HuH-7 (cell line): ENCODE measurements at regions not wholly inside any gene's neighbourhood (a gene's known extent, or its start where the extent isn't known, plus 50 kb on each side); places are given as distances from the start of the nearest gene placed in this dataset.
"Not testable (repeated sequence)": the region's sequence is repeated elsewhere in the genome, so short reads cannot be mapped to it uniquely, and the experiment has no call there.

Experiments
- DNase-seq: peaks from one replicate; pipeline ENCODE4 v3.0.0; 2011; ENCODE audit warnings: low spot score

GRCh38 chr2:51779723-51780122 lies 747.8 kb upstream of the NRXN1 start:
- not testable (repeated sequence) for DNase-seq

DNA sequence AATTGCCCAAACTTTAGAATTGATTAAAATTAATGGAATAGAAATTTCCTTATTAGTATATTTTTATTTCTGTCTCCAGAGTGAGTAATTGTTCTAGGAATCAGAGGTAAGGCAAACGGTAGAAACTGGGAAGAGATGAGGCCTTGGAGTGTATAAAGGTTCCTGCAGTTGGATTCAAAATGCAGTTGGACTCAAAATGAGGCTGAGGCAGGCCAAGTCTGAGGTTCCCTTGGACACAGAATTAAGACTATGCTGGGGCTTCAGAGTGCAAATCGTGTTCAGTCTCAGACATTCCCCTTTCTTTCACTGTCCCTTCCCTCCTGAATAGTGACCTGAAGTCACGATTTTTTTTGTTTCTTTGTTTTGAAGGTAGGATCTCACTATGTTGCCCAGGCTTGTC lies 746.9 kb upstream of the NRXN1 start:
- no peak for DNase-seq

DNA sequence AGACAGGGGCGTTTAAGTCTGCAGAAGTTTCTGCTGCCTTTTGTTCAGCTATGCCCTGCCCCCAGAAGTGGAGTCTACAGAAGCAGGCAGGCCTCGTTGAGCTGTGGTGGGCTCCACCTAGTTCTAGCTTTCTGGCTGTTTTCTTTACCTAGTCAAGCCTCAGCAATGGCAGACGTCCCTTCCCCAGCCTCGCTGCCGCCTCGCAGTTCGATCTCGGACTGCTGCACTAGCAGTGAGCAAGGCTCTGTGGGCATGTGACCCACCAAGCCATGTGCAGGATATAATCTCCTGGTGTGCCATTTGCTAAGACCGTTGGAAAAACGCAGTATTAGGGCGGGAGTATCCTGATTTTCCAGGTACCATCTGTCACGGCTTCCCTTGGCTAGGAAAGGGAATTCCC lies 742.7 kb upstream of the NRXN1 start:
- not testable (repeated sequence) for DNase-seq

DNA sequence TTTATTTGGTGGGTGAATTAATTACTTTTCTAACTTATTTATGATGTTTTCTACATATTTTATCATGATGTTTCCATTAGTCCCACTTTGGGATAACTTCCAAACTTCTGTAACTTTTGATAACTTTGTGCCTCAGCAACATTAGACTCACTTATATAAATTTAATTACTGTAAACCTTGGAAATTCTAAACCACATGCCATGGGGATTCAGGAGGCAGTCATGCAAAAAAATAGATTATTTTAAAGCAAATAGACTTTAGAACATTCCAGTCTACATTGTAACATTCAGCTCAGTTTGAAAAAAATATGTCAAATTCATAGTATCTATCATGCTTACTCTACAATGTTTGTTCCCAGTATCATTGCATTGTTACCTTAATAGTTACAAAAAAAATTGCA lies 728.5 kb upstream of the NRXN1 start:
- no peak for DNase-seq

GRCh38 chr2:51758081-51758480 lies 726.1 kb upstream of the NRXN1 start:
- no peak for DNase-seq

GRCh38 chr2:51734115-51734514 lies 702.2 kb upstream of the NRXN1 start:
- peak; percentile 15 for DNase-seq

- DNase-seq, result no peak
Observed at GRCh38 chr2:51723691-51724090, 691.8 kb upstream of the NRXN1 start.

DNA sequence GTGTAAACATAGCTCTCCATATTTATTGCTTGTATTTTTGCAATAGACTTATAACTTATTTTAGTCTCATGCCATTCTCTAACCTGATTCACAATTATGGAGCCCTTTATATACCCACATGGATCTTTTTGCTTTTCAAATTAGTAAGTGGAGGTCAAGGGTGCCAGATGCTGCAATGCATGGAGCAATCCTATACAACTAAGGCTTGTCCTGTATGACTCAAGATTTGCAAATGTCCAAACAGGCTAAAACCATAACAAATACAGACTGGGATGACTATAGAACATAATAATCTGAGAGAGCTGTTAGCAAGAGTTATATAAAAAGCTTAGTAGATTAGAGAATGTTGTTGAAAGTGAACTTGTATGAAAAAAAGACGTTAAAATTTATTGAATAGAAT lies 690.4 kb upstream of the NRXN1 start:
- DNase-seq, result no peak

GRCh38 chr2:51720826-51721225 lies 688.9 kb upstream of the NRXN1 start:
- no peak for DNase-seq

GRCh38 chr2:51718881-51719280 lies 686.9 kb upstream of the NRXN1 start:
- no peak for DNase-seq

DNA sequence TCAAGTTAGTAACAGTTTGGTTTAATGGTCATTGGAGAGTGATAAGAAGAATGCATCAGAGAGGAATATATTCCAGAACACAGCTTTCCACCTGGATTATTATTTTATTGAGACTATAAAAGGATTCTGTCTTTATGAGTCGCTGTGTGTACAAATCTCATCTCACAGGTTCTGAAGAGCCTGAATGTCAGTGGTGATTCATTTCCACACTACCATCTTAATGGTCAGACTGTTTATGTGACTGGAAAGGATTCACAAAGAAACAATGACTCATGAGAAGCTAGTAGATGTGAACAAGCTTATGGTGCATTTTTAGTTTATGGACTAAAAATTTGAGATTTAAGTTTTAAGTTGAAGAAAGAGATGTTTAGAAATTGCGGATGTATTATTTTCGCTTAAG lies 685.4 kb upstream of the NRXN1 start:
- DNase-seq, result no peak

GRCh38 chr2:51711766-51712165 lies 679.8 kb upstream of the NRXN1 start:
- DNase-seq, result no peak

DNA sequence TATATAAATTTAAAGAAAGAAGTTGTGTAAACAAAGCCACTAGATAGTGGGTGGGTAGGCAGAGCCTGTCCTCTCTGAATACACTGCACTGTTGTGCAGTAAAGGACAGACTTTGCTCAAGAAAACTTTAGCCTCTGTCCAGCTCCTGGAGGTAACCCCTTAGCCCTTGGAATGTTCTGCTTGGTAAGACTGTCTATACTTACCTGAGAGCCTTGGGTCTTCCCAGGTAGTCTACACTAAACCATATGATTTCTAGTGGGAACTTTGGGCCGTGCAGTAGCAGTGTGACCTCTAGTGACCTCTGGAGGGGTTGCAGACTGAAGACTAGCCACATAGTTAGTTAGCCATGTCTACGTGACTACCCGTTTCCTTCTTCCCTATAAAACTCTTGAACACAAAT lies 678.3 kb upstream of the NRXN1 start:
- DNase-seq, result peak; percentile 24

DNA sequence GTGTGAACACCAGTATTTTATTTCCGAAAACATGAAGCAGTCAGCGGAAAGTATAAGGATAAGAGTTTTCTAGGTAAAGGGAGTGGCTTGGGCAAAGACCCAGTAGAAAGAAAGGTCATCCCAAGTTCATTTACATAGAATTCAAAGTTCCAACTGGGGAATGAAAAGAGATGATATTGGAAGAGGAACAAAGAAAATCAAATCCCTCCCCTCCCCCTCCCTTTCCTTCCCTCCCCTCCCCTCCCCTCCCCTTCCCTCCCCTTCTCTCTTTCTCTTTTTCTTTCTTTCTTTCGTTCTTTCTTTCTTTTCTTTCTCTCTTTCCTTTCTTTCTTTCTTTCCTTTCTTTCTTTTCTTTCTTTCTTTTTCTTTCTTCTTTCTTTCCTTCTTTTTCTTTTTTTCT lies 675.7 kb upstream of the NRXN1 start:
- DNase-seq, result no peak

DNA sequence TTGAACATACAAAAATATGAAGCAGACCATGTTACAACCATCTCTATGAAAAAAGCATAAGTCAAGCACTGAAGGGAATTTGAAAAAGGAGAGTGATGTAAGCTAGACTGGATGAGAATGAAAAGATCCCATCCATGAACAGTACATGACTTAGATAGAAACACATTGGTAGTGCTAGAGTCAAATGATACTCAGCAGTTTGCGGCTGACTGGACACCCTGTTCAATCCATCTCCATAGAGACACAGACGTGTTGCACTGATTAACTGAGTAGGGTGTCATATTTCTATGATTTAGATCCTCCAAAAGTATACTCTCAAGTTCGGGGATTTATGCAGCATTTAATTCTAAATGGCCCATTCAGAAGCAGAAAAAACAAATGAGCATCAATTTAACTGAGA lies 674.3 kb upstream of the NRXN1 start:
- DNase-seq, result no peak

- no peak for DNase-seq
Observed at GRCh38 chr2:51705417-51705816, 673.5 kb upstream of the NRXN1 start.

- no peak for DNase-seq
Observed at GRCh38 chr2:51698021-51698420, 666.1 kb upstream of the NRXN1 start.

GRCh38 chr2:51697095-51697494 lies 665.2 kb upstream of the NRXN1 start:
- peak; percentile 4 for DNase-seq

GRCh38 chr2:51695531-51695930 lies 663.6 kb upstream of the NRXN1 start:
- DNase-seq, result no peak

DNA sequence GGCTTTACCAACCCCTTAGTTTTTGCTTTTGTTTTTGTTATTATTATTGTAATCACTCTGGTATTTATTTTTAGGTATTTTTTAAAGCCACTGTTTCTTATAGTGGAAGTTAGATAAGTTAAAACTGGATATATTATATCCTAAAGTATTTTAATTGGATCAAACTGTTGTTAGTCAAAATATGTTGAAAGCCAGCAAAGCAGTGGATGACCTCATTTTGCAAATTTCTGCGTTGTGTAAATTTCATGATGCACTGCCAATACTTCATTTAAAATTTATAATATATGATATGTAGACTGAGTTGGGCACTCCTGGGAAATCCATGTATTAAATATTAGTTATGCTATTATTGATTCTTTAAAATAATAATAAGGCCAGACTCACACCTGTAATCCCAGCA lies 661.7 kb upstream of the NRXN1 start:
- DNase-seq, result no peak

- no peak for DNase-seq
Observed at GRCh38 chr2:51681854-51682253, 649.9 kb upstream of the NRXN1 start.

GRCh38 chr2:51673628-51674027 lies 641.7 kb upstream of the NRXN1 start:
- no peak for DNase-seq

- no peak for DNase-seq
Observed at GRCh38 chr2:51667679-51668078, 635.7 kb upstream of the NRXN1 start.

DNA sequence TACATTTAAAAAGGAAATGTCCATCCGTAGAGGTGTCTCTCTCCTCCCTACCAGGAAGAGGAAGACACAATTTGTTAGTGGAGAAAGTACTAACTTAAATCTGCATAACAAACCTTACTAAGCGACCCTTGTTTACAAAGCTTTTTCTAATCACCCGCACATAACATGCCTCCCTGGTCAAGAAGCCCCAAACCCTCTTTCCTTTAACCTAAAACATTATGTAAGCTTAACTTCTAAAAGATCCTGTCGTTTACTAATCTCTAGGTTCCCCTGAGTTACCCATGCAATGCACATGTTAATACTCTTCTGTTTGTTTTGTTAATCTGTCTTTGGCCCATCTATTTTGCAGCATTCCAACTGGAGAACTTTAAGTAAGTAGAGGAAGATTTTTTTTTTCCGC lies 630.3 kb upstream of the NRXN1 start:
- no peak for DNase-seq

GRCh38 chr2:51657849-51658248 lies 625.9 kb upstream of the NRXN1 start:
- DNase-seq, result no peak
